Neural crest cell (in vitro differentiated cells): ENCODE measurements at regions not wholly inside any gene's neighbourhood (a gene's known extent, or its start where the extent isn't known, plus 50 kb on each side); places are given as distances from the start of the nearest gene placed in this dataset.

Source experiments
- DNase-seq: peaks from one replicate; pipeline ENCODE4 v3.0.0; 2021; ENCODE audit warnings: low read depth, mixed read lengths, low spot score
- H3K27ac Mint-ChIP-seq: one replicate; pipeline ENCODE4 v1.8.0; 2021; ENCODE audit warnings: mild to moderate bottlenecking, mixed read lengths; ENCODE audit not compliant: unreplicated experiment
- H3K27me3 Mint-ChIP-seq: 2 replicates; pipeline ENCODE4 v1.8.0; 2021; ENCODE audit warnings: low read depth, mild to moderate bottlenecking, mixed read lengths
- H3K36me3 Mint-ChIP-seq: 2 replicates; pipeline ENCODE4 v1.8.0; 2021; ENCODE audit warnings: low read depth, mild to moderate bottlenecking, mixed read lengths
- H3K4me1 Mint-ChIP-seq: 2 replicates; pipeline ENCODE4 v1.8.0; 2021; ENCODE audit warnings: mixed read lengths
- H3K4me3 Mint-ChIP-seq: one replicate; pipeline ENCODE4 v1.8.0; 2021; ENCODE audit warnings: mild to moderate bottlenecking, mixed read lengths
- H3K9me3 Mint-ChIP-seq: 2 replicates; pipeline ENCODE4 v1.8.0; 2021; ENCODE audit warnings: mixed read lengths
- CTCF ChIP-seq: fragments of 200-600 bp; sonication (generic); conservative IDR thresholded peaks from 2 replicates; pipeline ENCODE4 v1.5.0; 2021; ENCODE audit warnings: antibody characterized with exemption, mild to moderate bottlenecking

- no peaks in the 10 kb centered on the region for H3K4me1 Mint-ChIP-seq
- no peak for TF ChIP-seq CTCF
- no peak overlapping the region for H3K4me3 Mint-ChIP-seq
- DNase-seq, result no peak
- H3K27me3 Mint-ChIP-seq, result peaks cover 4% of the 10 kb centered on the region
- H3K36me3 Mint-ChIP-seq, result no peaks in the 10 kb centered on the region
- no peaks in the 10 kb centered on the region for H3K9me3 Mint-ChIP-seq
- H3K27ac Mint-ChIP-seq, result no peak overlapping the region
Measured at GRCh38 chr1:222012816-222013215, 270.9 kb upstream of the DUSP10 start.

GRCh38 chr1:222010306-222010705, 268.4 kb upstream of the DUSP10 start:
- TF ChIP-seq CTCF, result no peak
- H3K4me3 Mint-ChIP-seq, result no peak overlapping the region
- H3K4me1 Mint-ChIP-seq, result no peaks in the 10 kb centered on the region
- no peak for DNase-seq
- no peak overlapping the region for H3K27ac Mint-ChIP-seq
- peaks cover 4% of the 10 kb centered on the region for H3K27me3 Mint-ChIP-seq
- no peaks in the 10 kb centered on the region for H3K36me3 Mint-ChIP-seq
- H3K9me3 Mint-ChIP-seq, result no peaks in the 10 kb centered on the region

- H3K9me3 Mint-ChIP-seq, result no peaks in the 10 kb centered on the region
- TF ChIP-seq CTCF, result peak; percentile 47
- DNase-seq, result no peak
- peaks cover 4% of the 10 kb centered on the region for H3K27me3 Mint-ChIP-seq
- H3K4me3 Mint-ChIP-seq, result no peak overlapping the region
- no peaks in the 10 kb centered on the region for H3K36me3 Mint-ChIP-seq
- H3K27ac Mint-ChIP-seq, result no peak overlapping the region
- no peaks in the 10 kb centered on the region for H3K4me1 Mint-ChIP-seq
Measured at GRCh38 chr1:222009105-222009730, 267.3 kb upstream of the DUSP10 start.

DNA sequence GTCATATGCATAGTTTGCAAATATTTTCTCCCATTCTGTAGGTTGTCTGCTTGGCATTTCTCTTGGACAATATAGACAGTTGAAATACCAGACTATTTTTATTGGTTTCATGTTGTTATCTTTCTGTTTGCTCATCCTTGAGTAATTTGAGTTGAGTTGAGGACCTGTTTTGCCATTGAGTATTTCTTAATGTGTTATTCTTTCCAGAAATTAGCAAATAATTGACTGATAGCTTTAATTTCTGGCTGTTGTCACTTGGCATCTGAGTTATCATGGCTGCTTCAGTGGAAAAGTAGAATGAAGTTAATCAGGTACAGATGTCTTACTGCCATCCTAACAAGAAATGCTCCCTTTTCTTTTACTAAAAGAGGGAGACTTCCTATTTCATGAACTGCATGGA, 264.8 kb upstream of the DUSP10 start:
- Mint-ChIP-seq H3K4me3 (no peak overlapping the region), H3K4me1 (no peaks in the 10 kb centered on the region), H3K36me3 (no peaks in the 10 kb centered on the region), H3K27ac (no peak overlapping the region), H3K9me3 (no peaks in the 10 kb centered on the region), H3K27me3 (no peaks in the 10 kb centered on the region)
- no peak for DNase-seq
- no peak for TF ChIP-seq CTCF

- Mint-ChIP-seq H3K27ac (no peak overlapping the region), H3K27me3 (no peaks in the 10 kb centered on the region), H3K4me1 (no peaks in the 10 kb centered on the region), H3K36me3 (no peaks in the 10 kb centered on the region), H3K4me3 (no peak overlapping the region), H3K9me3 (no peaks in the 10 kb centered on the region)
- TF ChIP-seq CTCF, result no peak
- no peak for DNase-seq
Measured at GRCh38 chr1:222004784-222005183, 262.9 kb upstream of the DUSP10 start.
